ENCODE measurements at regions not wholly inside any gene's neighbourhood (a gene's known extent, or its start where the extent isn't known, plus 50 kb on each side); places are given as distances from the start of the nearest gene placed in this dataset.

DNA sequence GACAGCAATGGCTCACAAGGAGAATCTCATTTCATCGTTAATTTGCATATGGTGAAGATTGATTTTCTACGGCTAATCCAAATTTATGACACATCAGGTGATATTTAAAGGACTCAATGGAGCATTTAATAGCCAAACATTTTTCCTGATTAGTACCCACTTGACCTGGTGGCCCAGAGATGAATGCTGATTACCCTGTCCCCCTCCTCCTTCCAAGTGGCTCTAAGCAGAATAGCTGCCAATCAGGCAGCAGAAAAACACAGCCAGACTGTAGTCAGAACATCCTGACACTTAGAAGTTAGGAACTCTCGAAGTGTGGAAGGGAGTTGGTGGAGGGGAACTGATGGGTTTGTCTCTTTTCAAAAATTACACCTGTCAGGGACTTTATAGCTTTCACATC lies 302.5 kb downstream of the ZNF621 start:
- TF ChIP-seq, protein P1, sequence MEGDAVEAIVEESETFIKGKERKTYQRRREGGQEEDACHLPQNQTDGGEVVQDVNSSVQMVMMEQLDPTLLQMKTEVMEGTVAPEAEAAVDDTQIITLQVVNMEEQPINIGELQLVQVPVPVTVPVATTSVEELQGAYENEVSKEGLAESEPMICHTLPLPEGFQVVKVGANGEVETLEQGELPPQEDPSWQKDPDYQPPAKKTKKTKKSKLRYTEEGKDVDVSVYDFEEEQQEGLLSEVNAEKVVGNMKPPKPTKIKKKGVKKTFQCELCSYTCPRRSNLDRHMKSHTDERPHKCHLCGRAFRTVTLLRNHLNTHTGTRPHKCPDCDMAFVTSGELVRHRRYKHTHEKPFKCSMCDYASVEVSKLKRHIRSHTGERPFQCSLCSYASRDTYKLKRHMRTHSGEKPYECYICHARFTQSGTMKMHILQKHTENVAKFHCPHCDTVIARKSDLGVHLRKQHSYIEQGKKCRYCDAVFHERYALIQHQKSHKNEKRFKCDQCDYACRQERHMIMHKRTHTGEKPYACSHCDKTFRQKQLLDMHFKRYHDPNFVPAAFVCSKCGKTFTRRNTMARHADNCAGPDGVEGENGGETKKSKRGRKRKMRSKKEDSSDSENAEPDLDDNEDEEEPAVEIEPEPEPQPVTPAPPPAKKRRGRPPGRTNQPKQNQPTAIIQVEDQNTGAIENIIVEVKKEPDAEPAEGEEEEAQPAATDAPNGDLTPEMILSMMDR (IDR thresholded peaks at IDR 0.05; ENCODE audit: low read depth, low read length, missing control alignments), result no peak
- no peak overlapping the region for H3K4me3 ChIP-seq (replicated peaks; ENCODE audit: low read depth, low read length)
- no peak for DNase-seq (ENCODE audit: extremely low read depth, low read depth)

DNA sequence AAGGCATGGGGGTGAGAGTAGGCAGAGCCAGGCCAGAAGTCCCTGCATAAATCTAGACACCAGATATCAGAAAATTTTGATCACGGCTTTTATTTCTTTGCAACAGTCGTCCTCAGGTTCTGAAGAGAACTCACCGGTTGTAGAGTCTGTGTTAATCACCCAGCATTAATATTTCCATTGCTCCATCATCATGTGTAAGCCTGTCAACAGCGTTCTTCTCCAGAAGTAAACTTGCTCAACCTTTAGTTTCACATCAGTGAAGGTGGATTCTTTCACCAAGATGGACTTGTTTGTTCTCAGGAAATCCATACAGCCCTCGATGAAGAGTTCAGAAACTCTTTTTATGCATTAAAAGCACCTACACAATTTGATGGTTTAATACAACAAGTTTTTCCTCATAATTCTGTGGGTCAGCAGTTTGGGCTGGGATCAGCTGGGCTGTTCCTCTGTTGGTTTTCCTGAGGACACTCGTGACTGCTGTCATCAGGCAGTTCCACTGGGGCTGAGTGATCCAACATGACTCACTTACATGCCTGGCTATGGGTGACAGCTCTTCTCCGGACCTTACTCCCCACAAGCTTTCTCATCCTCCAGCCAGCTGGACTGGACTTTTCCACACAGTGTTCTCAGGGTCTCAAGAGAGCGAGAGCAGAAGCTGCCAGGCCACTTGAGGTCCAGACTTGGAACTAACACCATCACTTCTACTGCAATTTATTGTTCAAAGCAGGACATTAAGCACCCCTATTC lies 303.4 kb downstream of the ZNF621 start:
- TF ChIP-seq, protein P1 (IDR thresholded peaks at IDR 0.05; ENCODE audit: low read depth, low read length, missing control alignments), result no peak
- DNase-seq (ENCODE audit: extremely low read depth, low read depth), result no peak
- H3K4me3 ChIP-seq (replicated peaks; ENCODE audit: low read depth, low read length), result no peak overlapping the region

DNA sequence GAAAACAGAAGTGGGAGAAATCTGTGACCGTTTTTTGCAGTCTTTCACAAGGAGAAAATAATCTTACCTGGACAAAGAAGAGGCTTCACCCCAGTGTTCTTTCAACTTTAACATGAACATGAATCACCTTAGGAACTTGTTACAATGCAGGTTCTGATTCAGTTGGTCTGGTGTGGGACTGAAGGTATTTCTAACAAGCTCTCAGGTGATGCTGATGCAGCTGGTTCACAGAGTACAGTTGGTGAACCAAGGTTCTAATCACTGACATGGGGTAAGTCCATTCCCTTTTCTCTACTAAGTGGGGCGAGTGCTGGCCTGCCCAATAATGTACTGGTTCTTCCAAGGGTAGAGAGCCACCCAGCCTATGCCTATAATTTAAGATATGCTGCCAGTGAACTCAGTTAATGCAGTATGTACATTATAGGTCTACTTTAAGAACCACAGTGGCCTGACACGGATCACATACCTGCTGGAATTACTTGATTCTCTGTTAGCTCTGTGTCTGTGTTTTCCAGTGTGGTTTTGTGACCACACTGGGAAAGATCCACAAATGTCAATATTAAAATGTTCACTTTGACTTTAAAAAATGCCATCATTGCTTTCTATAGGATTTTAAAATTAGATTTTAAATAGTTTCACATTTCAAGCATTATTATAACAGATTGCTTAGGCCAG lies 304.1 kb downstream of the ZNF621 start:
- TF ChIP-seq, protein P1 (IDR thresholded peaks at IDR 0.05; ENCODE audit: low read depth, low read length, missing control alignments), result no peak
- DNase-seq (ENCODE audit: extremely low read depth, low read depth), result no peak
- H3K4me3 ChIP-seq (replicated peaks; ENCODE audit: low read depth, low read length), result no peak overlapping the region

DNA sequence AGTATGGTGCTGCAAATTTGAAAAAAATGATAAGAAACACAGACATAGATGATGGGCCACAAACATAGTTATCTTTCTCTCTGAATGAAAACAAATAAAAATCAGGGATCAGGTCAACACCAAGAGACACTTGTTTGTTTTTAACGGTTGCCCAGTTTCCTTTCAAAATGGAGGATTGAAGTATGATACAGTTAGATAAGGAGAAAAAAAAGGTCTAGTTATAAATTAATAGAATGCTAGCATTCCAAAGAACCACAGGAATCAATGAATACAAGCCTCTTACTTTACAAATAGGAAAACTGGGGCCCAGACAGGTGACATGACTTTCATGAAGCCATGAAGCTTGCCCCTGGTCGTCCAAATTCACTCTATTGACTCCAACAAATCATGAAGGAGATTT lies 305.1 kb downstream of the ZNF621 start:
- no peak overlapping the region for H3K4me3 ChIP-seq (replicated peaks; ENCODE audit: low read depth, low read length)
- DNase-seq (ENCODE audit: extremely low read depth, low read depth), result no peak
- TF ChIP-seq, protein P1 (IDR thresholded peaks at IDR 0.05; ENCODE audit: low read depth, low read length, missing control alignments), result no peak

DNA sequence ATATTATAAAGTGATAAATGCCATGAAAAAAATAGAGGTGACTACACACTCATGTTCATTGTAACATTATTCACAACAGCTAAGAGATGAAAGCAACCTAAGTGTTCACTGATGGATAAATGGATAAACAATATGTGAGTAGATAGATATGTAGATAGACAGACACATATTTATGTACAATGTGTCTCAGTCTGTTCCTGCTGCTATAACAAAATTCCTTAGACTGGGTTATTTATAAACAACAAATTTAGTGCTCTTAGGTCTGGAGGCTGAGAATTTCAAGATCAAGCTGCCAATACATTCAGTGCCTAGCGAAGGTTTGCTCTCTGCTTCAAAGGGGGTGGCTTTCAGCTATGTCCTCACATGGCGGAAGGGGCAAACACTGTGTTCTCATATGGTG lies 312.5 kb downstream of the ZNF621 start:
- TF ChIP-seq, protein P1 (IDR thresholded peaks at IDR 0.05; ENCODE audit: low read depth, low read length, missing control alignments), result no peak
- no peak overlapping the region for H3K4me3 ChIP-seq (replicated peaks; ENCODE audit: low read depth, low read length)
- DNase-seq (ENCODE audit: extremely low read depth, low read depth), result no peak

DNA sequence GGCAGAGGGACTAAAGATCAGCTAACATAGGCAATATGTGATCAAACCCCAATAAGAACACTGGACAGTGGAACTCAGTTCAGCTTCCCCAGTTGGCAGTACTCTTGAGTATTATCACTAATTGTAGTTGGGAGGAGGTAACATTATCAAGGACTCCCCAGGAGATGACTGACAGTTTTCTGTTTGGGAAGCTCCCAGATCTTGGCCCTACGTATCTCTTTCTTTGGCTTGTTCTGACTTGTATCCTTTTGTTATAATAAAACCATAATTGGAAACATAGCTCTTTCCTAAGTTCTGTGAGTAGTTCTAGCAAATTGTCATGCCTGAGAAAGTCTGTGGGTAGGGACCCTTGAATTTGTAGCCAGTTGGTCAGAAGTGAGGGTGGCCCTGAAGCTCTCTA lies 316.4 kb downstream of the ZNF621 start:
- DNase-seq (ENCODE audit: extremely low read depth, low read depth), result no peak
- H3K4me3 ChIP-seq (replicated peaks; ENCODE audit: low read depth, low read length), result no peak overlapping the region
- TF ChIP-seq, protein P1 (IDR thresholded peaks at IDR 0.05; ENCODE audit: low read depth, low read length, missing control alignments), result no peak

All from HFF-Myc (cell line).